GM12878 (cell line): ENCODE measurements at regions not wholly inside any gene's neighbourhood (a gene's known extent, or its start where the extent isn't known, plus 50 kb on each side); places are given as distances from the start of the nearest gene placed in this dataset.

Experiments used
- ATAC-seq: fragments of 200-7000 bp; cut with Tn5 transposase; 3 replicates; pipeline ENCODE4 v1.9.1; 2020; ENCODE audit warnings: mild to moderate bottlenecking, moderate library complexity
- BruUV-seq: library from RNA; stranded (reverse); fragments of 400-500 nt; replicated peaks from 2 replicates; lab custom pipeline; 2021; lab: Mats Ljungman, UMichigan
- CTCF ChIA-PET: fragments of 300-600 bp; sonication (Branson Sonifier 250); formaldehyde crosslinking; extraction: SDS; loops from one replicate; lab custom pipeline; 2021; ENCODE audit warnings: inconsistent platforms; lab: Yijun Ruan, JAX
- POLR2A ChIA-PET: fragments of 350-600 bp; formaldehyde crosslinking; extraction: SDS; loops from one replicate; lab custom pipeline; 2021; ENCODE audit warnings: inconsistent platforms; lab: Charles Lee
- RAD21 ChIA-PET: fragments of 300-600 bp; sonication (Branson Sonifier 250); formaldehyde crosslinking; loops from one replicate; lab custom pipeline; 2023; ENCODE audit warnings: antibody characterized with exemption; ENCODE audit not compliant: unreplicated experiment; lab: Charles Lee
- SMC1A ChIA-PET: fragments of 300-600 bp; sonication (Branson Sonifier 250); formaldehyde crosslinking; loops from one replicate; lab custom pipeline; 2023; ENCODE audit not compliant: unreplicated experiment, uncharacterized antibody; lab: Charles Lee
- DNase-seq: peaks from one replicate; pipeline ENCODE4 v3.0.0-alpha.2; 2011; ENCODE audit warnings: low read depth, low spot score
- FAIRE-seq: peaks from 3 replicates; lab custom pipeline; 2011; peaks lifted over from hg19 to GRCh38; lab: Jason Lieb, UNC
- H2AFZ ChIP-seq: 2 replicates; pipeline ENCODE4 v1.6.0; 2011; ENCODE audit warnings: low read depth, low read length, control low read depth; ENCODE audit not compliant: control insufficient read depth
- H3K27ac ChIP-seq: 2 replicates; pipeline ENCODE4 v1.5.1; 2011; ENCODE audit warnings: control low read depth; ENCODE audit not compliant: control insufficient read depth, insufficient read depth
- H3K27me3 ChIP-seq, 2 experiments: replicated peaks in 1 of 2; 2 replicates each; pipeline versions ENCODE4 v1.6.0 to v1.6.1; 2011; ENCODE audit warnings: low read length in 1 of 2; ENCODE audit not compliant: control insufficient read depth in 2 of 2, insufficient read depth in 2 of 2
- H3K36me3 ChIP-seq, 2 experiments: 2 replicates each; pipeline ENCODE4 v1.5.1; 2011; ENCODE audit warnings: low read length in 1 of 2; ENCODE audit not compliant: control insufficient read depth in 2 of 2, insufficient read depth in 2 of 2
- H3K4me1 ChIP-seq: 2 replicates; pipeline ENCODE4 v1.6.1; 2011; ENCODE audit warnings: mild to moderate bottlenecking, low read length, moderate library complexity, mixed read lengths; ENCODE audit not compliant: control insufficient read depth, insufficient read depth
- H3K4me2 ChIP-seq: 2 replicates; pipeline ENCODE4 v1.6.0; 2011; ENCODE audit warnings: control low read depth; ENCODE audit not compliant: control insufficient read depth, insufficient read depth
- H3K4me3 ChIP-seq: fragments of 200-600 bp; sonication (generic); 2 replicates; pipeline ENCODE4 v1.5.1; 2016
- H3K79me2 ChIP-seq: 2 replicates; pipeline ENCODE4 v1.6.0; 2011; ENCODE audit warnings: low read length; ENCODE audit not compliant: control insufficient read depth, insufficient read depth
- H3K9ac ChIP-seq: 2 replicates; pipeline ENCODE4 v1.8.0; 2011; ENCODE audit warnings: low read length, control low read depth, mixed read lengths; ENCODE audit not compliant: control insufficient read depth, insufficient read depth
- H3K9me3 ChIP-seq: replicated peaks from 3 replicates; pipeline ENCODE4 v1.5.1; 2011; ENCODE audit warnings: mild to moderate bottlenecking, low read length; ENCODE audit not compliant: control insufficient read depth, insufficient read depth
- H4K20me1 ChIP-seq: 2 replicates; pipeline ENCODE4 v1.6.0; 2011; ENCODE audit not compliant: control insufficient read depth, insufficient read depth
- CBX3 ChIP-seq: fragments of 200-600 bp; sonication (generic); IDR thresholded peaks from 2 replicates; pipeline ENCODE4 v1.6.1; 2016; ENCODE audit warnings: low read depth, borderline replicate concordance
- CHD1 ChIP-seq: IDR thresholded peaks from 2 replicates; pipeline ENCODE4 v1.6.1; 2012; ENCODE audit warnings: low read depth, low read length, improper control_type of control experiment
- CREB1 ChIP-seq: IDR thresholded peaks from 2 replicates; pipeline ENCODE4 v1.6.1; 2012; ENCODE audit warnings: low read depth, mild to moderate bottlenecking, inconsistent platforms
- NFIC ChIP-seq: IDR thresholded peaks from 2 replicates; pipeline ENCODE4 v1.6.1; 2012; ENCODE audit warnings: low read depth, mild to moderate bottlenecking, inconsistent platforms, low read length, moderate library complexity
- NR2C2 ChIP-seq: IDR thresholded peaks from 2 replicates; pipeline ENCODE4 v1.6.1; 2011; ENCODE audit warnings: borderline replicate concordance, low read depth; ENCODE audit not compliant: control insufficient read depth, insufficient read length
- NRF1 ChIP-seq: conservative IDR thresholded peaks from 2 replicates; pipeline ENCODE4 v1.6.1; 2011; ENCODE audit warnings: mild to moderate bottlenecking, low read depth, low read length, improper control_type of control experiment
- PML ChIP-seq: IDR thresholded peaks from 2 replicates; pipeline ENCODE4 v1.6.1; 2012; ENCODE audit warnings: low read length, inconsistent platforms
- SMAD5 ChIP-seq: IDR thresholded peaks from 2 replicates; pipeline ENCODE4 v1.6.1; 2016; ENCODE audit warnings: antibody characterized with exemption, low read depth
- SMC3 ChIP-seq: IDR thresholded peaks from 2 replicates; pipeline ENCODE4 v1.6.1; 2011; ENCODE audit warnings: low read length, improper control_type of control experiment, borderline replicate concordance
- SUZ12 ChIP-seq: fragments of 200-600 bp; sonication (generic); IDR thresholded peaks from one replicate; pipeline ENCODE4 v1.6.1; 2018; ENCODE audit warnings: antibody characterized with exemption, mild to moderate bottlenecking; ENCODE audit not compliant: unreplicated experiment
- YY1 ChIP-seq: IDR thresholded peaks from 2 replicates; pipeline ENCODE4 v1.6.1; 2011; ENCODE audit warnings: low read depth, mild to moderate bottlenecking, low read length
- ZNF622 ChIP-seq: fragments of 450-650 bp; IDR thresholded peaks from 2 replicates; pipeline ENCODE4 v1.6.1; 2017; ENCODE audit warnings: mild to moderate bottlenecking, inconsistent platforms
- WGBS: methylation state at CpG from one replicate; pipeline ENCODE4 v1.1.6; 2016; ENCODE audit warnings: low lambda C conversion rate; ENCODE audit not compliant: insufficient replicate concordance, insufficient coverage; ENCODE audit errors: missing lambda C conversion rate; 5-methylcytosine and 5-hydroxymethylcytosine counted together
- in situ Hi-C: fragments of 300-500 bp; cut with MboI; formaldehyde crosslinking; loops from 9 replicates; pipeline ENCODE4 v1.14.3; 2018; ENCODE audit warnings: mixed read lengths
- intact Hi-C: fragments of 100-400 bp; cut with micrococcal nuclease; formaldehyde crosslinking; loops from one replicate; pipeline ENCODE4 v1.14.2; 2022; ENCODE audit not compliant: unreplicated experiment

DNA sequence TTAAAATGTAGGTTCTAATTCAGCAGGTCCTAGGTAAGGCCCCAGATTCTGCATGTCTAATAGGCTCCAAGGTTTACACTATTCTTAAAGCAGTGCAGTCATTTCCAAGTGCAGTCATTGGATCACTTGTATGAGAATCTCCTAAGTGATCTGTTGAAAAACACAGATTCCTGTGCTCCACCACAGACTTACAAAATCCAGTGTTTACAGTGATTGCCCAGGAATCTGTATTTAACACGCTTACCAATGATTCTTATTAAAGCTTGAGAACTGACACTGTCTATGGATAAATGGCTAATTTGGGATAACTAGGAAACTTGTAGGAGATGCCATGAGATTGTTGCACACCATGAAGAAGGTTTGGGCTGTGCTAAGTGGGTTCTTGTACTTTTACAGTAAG, 104.6 kb upstream of the PLEKHG1 start (continued):
- TF ChIP-seq SMC3 = no peak

- POLR2A ChIA-PET = no interaction called here
- DNase-seq = no peak
- no peak for TF ChIP-seq SMAD5
- no peak for TF ChIP-seq CBX3
- no peak for TF ChIP-seq NR2C2
- TF ChIP-seq NRF1 = no peak
- no peak for TF ChIP-seq CREB1
- TF ChIP-seq ZNF622 = no peak
- TF ChIP-seq SUZ12 = no peak
- TF ChIP-seq YY1 = no peak
- TF ChIP-seq CHD1 = no peak
- TF ChIP-seq PML = no peak
- no peak for TF ChIP-seq NFIC
- TF ChIP-seq, all 136 proteins: peak for 0
- H3K4me2 ChIP-seq = no peak overlapping the region
- H2AFZ ChIP-seq = no peak overlapping the region
- 25% methylated on average over 2 of the region's 2 CpGs for WGBS
- no peaks in the 10 kb centered on the region for H3K36me3 ChIP-seq
- in situ Hi-C loops (no loop called here), intact Hi-C loops (no loop called here)
- no peaks in the 10 kb centered on the region for H3K27me3 ChIP-seq
- H3K9me3 ChIP-seq = peaks cover 5% of the 10 kb centered on the region; the same call in 2 of the 3 replicates
- no peaks in the 10 kb centered on the region for H3K79me2 ChIP-seq
- ChIA-PET CTCF (no interaction called here), RAD21 (no interaction called here), SMC1A (no interaction called here)
- H3K9ac ChIP-seq = no peak overlapping the region
- H3K27ac ChIP-seq = no peak overlapping the region
- no TSS peak for BruUV-seq
- no peak for FAIRE-seq
- H3K4me3 ChIP-seq = no peak overlapping the region
- H3K4me1 ChIP-seq = no peaks in the 10 kb centered on the region
- no peaks in the 10 kb centered on the region for H4K20me1 ChIP-seq
- ATAC-seq = no peak
These were observed 103.1 kb upstream of the PLEKHG1 start for GRCh38 chr6:150496629-150497028.
